HG03135 (cell line): ENCODE measurements at regions not wholly inside any gene's neighbourhood (a gene's known extent, or its start where the extent isn't known, plus 50 kb on each side); places are given as distances from the start of the nearest gene placed in this dataset.

Source experiments
- ATAC-seq: cut with Tn5 transposase; IDR thresholded peaks from one replicate; pipeline ENCODE4 v1.9.1; 2021; ENCODE audit warnings: mild to moderate bottlenecking, moderate library complexity; ENCODE audit not compliant: unreplicated experiment

- ATAC-seq = no peak
Observed at GRCh38 chr15:46489276-46489675, 854.4 kb downstream of the SQOR start.

DNA sequence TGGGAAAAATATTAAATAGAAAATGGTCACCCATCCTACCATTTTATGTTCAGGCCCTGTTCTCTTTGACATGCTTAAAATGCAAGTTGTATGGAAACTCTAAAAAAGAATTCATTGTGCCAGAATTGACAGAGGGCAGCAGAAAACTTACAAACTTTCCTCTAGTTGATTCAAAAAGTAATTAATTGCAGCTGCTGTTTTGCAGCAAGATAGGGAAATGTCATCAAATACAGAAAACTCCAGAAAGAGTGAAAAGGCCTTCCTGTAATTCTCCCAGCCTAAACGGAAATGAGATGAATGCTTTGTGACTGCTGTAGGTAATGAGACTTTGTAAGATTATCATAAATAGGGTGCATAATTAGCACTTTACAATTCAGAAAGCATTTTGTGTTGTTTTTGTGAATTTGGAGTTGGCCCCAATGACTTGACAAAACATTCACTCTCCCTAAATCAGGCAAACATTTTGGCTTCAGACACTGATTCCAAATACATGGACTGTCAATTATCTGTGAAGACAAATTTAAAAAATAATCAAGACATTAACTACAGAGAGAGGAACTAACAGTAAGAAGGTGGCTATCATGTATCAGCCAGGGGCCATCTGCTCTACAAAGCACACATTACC lies 861.8 kb downstream of the SQOR start:
- no peak for ATAC-seq

DNA sequence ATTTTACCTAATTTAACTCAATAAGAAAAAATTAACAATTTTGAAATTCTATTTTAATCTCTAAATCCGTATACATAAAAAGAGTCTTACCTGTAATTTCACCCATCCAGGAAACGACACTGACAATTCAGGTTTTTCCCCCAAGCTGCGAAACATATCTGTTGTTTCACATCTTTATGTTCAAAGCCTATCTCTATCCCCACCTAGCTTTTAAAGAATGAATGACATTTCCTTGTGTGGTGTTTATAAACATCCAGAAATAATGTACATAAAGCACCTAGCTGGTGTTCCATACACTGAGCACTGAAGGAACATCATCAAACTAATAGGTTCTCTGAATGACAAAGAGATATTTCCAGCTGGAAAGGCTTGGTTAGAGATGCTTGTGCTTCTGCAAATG lies 867.8 kb downstream of the SQOR start:
- ATAC-seq = no peak

GRCh38 chr15:46518381-46518780 lies 883.6 kb downstream of the SQOR start:
- no peak for ATAC-seq

DNA sequence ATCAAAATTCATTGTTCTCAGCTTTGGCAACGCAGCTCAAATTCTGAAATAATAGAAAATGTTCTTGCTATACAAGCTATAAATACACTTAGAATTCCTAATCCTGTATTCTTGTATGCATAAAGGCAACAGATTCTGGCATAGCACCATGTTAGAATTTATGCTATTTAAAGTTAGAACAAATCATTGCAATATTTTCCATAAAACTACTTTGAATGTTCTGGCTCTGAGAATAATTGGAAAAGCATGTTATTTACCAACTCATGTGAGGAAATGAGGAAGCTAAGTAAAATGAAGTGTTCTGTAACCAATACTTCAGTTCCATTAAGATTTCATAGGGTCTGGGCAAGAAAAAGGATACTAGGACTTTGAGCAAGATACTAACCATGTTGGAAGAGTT lies 888.9 kb downstream of the SQOR start:
- no peak for ATAC-seq

- ATAC-seq = no peak
Observed at GRCh38 chr15:46525984-46526725, 891.3 kb downstream of the SQOR start.

DNA sequence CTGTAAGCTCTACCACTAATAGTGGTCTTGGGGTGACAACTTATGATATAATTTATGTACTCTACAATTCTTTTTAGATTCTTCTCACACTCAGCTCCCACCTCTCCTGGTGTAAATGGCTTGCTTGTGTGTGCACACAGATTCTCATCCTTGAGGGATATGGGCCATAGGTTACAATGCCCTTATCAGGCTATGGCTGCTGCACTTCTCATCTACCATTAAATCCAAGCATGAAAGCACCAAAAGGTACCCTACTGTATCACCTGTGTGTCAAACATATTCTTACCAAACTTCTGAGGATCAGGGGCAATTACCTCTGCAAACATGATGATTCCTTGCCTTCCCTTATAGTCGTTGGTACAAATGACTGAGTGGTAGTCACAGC lies 891.9 kb downstream of the SQOR start:
- no peak for ATAC-seq

- no peak for ATAC-seq
Observed at GRCh38 chr15:46543626-46544025, 908.8 kb downstream of the SQOR start.

GRCh38 chr15:46548989-46549388 lies 914.2 kb downstream of the SQOR start:
- no peak for ATAC-seq

DNA sequence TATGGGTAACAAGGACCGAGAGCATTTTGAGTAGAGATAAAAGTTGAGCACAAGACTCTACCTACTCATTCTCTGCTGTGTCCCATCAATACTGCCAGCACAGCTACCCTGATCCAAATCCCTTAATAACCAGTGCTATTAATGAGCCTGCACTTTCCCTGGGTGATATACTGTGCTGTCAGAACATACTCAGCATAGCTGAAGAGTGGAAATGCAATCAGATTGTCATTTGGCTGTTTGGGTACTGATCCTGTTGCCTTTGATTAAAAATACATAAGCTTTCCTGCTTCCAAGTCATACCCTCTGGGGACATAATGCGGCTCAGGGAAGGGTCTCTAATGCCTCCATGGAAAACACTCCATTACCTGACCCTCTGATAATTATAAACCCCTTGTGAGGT lies 917.5 kb downstream of the SQOR start:
- no peak for ATAC-seq

DNA sequence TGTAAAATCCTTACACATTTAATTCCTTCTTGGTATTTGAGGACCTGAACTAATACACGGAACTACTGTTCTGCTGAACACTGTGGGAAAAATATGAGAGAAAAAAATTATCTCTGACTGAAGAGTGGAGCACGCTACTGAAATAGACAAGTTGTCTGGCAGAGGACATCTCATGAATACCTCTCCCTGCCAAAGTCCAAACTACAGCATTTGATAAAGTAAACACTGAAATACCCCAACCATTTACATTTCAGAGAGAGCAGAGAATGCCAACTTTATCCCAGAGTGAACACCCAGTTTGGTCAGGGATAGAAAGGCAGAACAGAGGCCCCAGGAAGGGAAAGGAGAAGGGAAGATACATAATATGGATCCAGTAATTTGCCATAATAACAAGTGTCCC lies 920.7 kb downstream of the SQOR start:
- ATAC-seq = no peak

DNA sequence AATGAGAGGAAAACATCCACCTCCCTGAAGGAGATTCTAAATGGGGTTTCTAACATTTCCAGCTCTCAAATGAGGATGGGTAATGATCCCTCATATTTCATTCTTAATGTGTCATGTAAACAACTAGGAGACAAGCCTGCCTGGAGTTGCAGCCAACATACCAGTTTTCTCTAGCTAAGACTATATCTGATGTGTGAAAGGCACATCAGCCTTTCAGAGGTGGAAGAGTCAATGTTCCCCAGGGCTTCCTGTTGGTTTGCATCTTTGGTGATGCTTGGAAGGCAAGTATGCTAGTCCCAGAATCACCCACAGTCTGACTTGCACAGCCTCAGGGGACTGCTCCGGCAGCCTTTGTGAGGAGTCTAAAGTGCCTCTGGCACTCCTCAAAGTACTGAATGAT lies 921.2 kb downstream of the SQOR start:
- ATAC-seq = no peak

DNA sequence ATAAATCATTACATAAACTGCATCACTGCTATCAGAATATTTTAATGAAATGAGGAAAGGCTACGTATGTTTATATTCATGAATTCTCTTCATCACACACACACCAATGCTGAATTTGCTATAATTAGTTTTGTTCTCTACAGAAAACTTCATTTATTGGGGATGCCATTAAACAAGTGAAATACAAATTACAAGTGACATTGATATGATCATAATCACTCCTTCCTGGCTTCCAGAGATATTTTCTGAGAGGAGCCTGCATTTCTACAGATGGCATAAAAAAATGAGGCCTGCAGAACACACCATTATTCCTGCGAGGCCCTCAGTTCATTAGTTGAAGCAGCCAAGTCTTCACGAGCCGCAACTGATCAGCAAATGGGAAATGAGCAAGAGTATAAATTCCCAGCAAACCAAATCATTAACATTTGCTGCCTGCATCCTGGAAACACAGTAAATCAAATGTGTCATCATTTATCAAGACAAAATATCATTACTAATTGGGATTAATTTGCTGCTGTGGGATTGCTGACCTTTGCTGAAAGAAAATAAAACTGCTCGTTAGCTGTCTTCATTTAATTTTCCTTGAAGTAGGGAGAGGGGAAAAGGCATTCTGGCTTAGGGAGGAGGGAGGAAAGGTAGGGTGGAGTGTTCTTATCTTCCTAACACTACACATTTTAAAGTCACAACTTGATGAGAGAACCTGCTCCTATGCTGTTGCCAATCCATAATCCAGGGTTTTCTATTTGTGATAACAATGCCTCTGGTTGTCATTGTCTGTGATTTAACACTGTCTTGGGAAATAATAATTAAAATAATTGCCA lies 921.9 kb downstream of the SQOR start:
- ATAC-seq = no peak

GRCh38 chr15:46567968-46568367 lies 933.1 kb downstream of the SQOR start:
- no peak for ATAC-seq

DNA sequence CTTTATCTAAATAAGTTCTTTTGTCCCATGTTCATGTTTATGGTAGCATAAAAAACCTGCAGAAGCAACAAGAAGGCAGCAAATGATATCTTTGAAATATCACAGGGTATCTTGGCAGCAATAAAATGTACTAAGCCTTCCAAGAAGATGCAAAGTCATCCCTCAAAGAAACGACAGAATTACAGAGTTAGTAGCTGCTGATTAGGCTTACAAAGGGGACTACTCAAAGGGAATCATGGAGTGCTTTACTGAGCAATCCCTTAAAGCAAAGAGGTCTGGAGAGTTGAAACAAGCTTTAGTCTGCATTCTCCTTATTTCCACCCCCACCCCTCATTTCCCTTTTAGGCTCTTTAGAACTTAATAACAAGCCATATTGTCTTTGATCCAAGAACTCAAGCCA lies 935.0 kb downstream of the SQOR start:
- ATAC-seq = no peak

DNA sequence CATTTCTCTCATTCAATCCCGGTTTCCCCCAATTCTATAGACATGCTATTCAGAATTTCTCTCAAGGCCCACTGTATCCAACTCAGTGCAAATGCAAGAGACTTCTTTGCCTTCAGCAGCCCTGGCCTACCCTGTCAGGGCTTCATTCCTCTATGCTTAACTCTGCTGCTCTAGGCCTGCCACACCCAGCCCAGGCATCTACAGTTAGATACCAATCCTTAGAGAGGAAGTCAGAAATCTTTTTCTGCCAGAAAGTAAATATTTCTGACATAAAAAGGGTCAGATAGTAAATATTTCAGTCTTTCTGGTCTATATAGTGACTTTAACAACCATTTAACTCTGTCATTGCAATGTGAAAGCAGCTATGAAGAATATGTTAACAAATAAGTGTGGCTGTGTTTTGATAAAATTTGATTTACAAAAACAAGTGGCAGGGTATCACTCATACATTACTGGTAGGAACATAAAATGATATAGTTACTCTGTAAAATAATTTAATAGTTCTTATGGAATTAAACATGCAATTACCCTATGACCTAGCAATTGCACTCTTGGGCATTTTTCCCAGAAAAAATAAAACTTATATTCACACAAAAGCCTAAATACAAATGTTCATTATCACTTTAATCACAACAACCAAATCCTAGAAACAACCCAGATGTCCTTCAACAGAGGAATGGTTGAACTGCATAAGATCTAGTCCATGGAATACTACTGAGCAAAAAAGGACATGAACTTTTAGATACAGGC lies 942.0 kb downstream of the SQOR start:
- ATAC-seq = no peak

GRCh38 chr15:46577767-46578166 lies 942.9 kb downstream of the SQOR start:
- no peak for ATAC-seq

DNA sequence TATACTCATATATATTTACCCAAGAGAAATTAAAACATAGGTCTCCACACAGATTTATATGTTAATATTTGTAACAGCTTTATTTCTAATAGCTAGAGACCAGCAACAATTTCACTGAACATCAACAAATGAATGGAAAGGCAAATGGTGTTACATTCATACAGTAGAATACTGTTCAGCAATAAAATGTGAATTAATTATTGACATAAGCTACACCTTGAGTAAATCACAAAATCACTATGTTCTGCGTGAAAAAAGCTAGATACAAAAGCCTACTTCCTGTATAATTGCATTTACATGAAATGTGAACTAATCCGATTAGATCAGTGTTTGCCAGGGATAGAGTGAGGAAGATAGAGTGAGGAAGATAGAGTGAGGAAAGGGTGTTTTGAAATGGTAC lies 945.7 kb downstream of the SQOR start:
- ATAC-seq = no peak

GRCh38 chr15:46580924-46581323 lies 946.1 kb downstream of the SQOR start:
- no peak for ATAC-seq

DNA sequence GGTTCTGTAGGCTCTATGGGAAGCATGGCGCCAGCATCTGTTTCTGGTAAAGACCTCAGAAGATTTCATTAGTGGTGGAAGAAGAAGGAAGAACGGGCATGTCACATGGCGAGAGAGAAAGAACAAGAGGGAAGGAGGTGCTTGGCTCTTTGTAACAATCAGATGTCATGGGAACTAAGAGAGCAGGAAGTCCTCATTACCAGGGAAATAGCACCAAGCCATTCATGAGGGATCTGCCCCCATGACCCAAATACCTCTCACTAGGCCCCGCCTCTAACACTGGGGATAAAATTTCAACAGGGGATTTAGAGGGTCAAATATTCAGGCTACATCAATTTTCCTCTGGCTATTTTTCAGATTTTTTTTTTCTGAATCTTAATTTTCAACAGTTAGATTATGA lies 954.3 kb downstream of the SQOR start:
- ATAC-seq = no peak

GRCh38 chr15:46591462-46591861 lies 956.6 kb downstream of the SQOR start:
- no peak for ATAC-seq
